Mammary epithelial cell (primary cell): ENCODE measurements at regions not wholly inside any gene's neighbourhood (a gene's known extent, or its start where the extent isn't known, plus 50 kb on each side); places are given as distances from the start of the nearest gene placed in this dataset.

Source experiments
- CTCF ChIP-seq, 2 donors: IDR thresholded peaks in 1 of 2; conservative IDR thresholded peaks in 1 of 2; 2 replicates each; pipeline ENCODE4 v1.5.1; 2011 to 2012; ENCODE audit warnings: inconsistent platforms in 2 of 2, low read length in 2 of 2, mild to moderate bottlenecking in 2 of 2, control low read depth in 1 of 2, low read depth in 1 of 2; ENCODE audit not compliant: insufficient read depth in 1 of 2; ENCODE audit errors: extremely low read depth in 1 of 2
- EZH2 ChIP-seq: IDR thresholded peaks from 2 replicates; pipeline ENCODE4 v1.6.1; 2012; ENCODE audit warnings: low read length, inconsistent platforms, borderline replicate concordance

- TF ChIP-seq CTCF (conservative IDR thresholded peaks at IDR 0.05 in 1 of 2, IDR thresholded peaks at IDR 0.05 in 1 of 2; ENCODE audit: extremely low read depth in 1 of 2, insufficient read depth in 1 of 2, low read depth in 1 of 2, low read length in 2 of 2) (no peak), EZH2 (no peak)
Measured at GRCh38 chr13:86846501-86846900, 824.7 kb upstream of the SLITRK5 start.
